H1 (cell line): ENCODE measurements at regions not wholly inside any gene's neighbourhood (a gene's known extent, or its start where the extent isn't known, plus 50 kb on each side); places are given as distances from the start of the nearest gene placed in this dataset.

Experiments
- TF ChIP-seq, protein P1 (sequence below): IDR thresholded peaks from 2 replicates; pipeline ENCODE4 v1.6.1; 2011; ENCODE audit warnings: low read length, improper control_type of control experiment

DNA sequence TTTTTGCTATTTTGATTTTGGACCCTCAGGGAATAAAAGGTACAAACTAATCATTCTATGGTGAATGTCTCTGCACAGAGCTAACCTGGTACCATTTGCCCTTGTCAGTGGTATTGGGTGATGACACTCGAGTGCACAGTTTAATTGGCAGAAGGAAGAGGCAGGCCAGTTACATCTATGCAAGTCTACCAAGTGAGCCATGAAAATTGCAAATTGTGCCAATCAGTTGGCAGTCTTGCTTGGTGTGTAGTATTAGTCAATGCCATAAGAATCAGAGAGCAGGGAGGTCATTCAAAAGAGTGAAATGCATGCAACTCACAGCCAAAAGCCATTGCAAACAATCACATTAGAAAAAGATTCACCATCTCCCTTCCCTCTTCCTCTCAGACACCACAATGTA lies 479.6 kb downstream of the ADAMTS20 start (continued):
- TF ChIP-seq, protein P1, sequence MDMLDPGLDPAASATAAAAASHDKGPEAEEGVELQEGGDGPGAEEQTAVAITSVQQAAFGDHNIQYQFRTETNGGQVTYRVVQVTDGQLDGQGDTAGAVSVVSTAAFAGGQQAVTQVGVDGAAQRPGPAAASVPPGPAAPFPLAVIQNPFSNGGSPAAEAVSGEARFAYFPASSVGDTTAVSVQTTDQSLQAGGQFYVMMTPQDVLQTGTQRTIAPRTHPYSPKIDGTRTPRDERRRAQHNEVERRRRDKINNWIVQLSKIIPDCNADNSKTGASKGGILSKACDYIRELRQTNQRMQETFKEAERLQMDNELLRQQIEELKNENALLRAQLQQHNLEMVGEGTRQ: no peak
- TF ChIP-seq, all 59 proteins: peak for 0
